ENCODE measurements at regions not wholly inside any gene's neighbourhood (a gene's known extent, or its start where the extent isn't known, plus 50 kb on each side); places are given as distances from the start of the nearest gene placed in this dataset.
"Not testable (repeated sequence)": the region's sequence is repeated elsewhere in the genome, so short reads cannot be mapped to it uniquely, and the experiment has no call there.

DNA sequence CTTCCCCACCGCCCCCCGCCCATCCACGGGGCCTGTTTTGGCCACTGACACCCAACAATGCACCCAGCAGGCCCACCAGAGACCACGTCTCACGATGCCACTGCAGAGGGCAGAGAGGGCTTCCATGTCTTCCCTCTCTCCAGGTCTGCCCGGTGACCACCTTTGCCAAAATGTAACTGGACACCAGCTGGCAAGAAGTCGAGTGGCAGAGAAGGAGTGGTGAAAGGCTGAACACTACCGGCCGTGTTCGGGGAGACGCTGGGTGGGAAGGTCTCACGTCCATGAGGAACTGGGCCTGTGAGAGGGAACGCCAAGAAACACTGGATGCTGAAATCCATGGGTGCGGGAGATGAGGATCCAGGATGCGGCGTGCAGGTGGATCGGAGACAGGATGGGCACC is 308.2 kb downstream of the ADGRD1 start:
- Mint-ChIP-seq H3K27me3 (peaks cover 15% of the 10 kb centered on the region), H3K9me3 (peaks cover 5% of the 10 kb centered on the region), H3K27ac (no peak overlapping the region), H3K4me3 (no peak overlapping the region), H3K36me3 (no peaks in the 10 kb centered on the region), H3K4me1 (no peaks in the 10 kb centered on the region)
- ATAC-seq (ENCODE audit: low read depth) (no peak), DNase-seq (ENCODE audit: low spot score in 2 of 2) (no peak)

DNA sequence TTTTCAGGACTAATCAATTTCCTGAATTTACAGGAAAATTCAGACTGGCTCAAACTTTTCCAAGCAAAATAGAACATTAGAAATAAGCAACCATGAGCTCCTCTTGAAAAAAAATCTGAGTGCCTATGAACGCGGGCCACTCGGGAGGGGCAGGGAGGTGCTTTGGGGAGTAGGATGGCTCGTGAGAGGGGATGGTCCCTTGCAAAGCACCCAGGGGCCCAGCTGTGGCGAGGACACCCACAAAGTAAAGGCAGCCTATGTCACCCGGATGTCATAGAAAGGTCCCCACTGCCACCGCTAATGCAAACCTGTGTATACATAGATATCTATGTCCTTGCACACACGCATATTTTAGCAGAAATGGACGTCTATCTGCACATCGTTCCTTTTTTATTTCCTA is 309.9 kb downstream of the ADGRD1 start:
- no peaks in the 10 kb centered on the region for H3K4me1 Mint-ChIP-seq
- H3K27me3 Mint-ChIP-seq: peaks cover 12% of the 10 kb centered on the region
- H3K4me3 Mint-ChIP-seq: no peak overlapping the region
- ATAC-seq (ENCODE audit: low read depth) (no peak), DNase-seq (ENCODE audit: low spot score in 2 of 2) (no peak)
- no peaks in the 10 kb centered on the region for H3K36me3 Mint-ChIP-seq
- peaks cover 5% of the 10 kb centered on the region for H3K9me3 Mint-ChIP-seq
- H3K27ac Mint-ChIP-seq: no peak overlapping the region

DNA sequence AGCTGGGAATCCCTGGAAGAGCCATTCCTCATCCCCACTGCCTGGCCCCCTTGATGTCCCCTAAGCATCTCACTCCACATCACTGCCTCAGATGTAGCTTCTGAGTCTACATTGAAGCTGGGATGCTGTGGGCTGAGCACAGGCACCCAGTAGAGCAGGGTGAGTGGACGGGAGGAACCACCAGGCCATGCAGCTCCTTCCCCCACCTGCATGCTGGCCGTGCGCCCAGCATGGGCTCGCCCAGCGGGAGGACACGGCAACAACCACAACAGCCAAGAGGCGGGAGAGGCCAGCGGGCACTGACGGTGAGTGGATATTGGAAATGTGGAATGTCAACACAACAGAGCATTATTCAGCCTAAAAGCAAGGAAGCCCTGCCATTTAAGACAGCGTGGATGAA is 310.9 kb downstream of the ADGRD1 start:
- ATAC-seq (ENCODE audit: low read depth): no peak
- Mint-ChIP-seq H3K4me3 (no peak overlapping the region), H3K9me3 (no peaks in the 10 kb centered on the region), H3K4me1 (no peaks in the 10 kb centered on the region), H3K27ac (no peak overlapping the region), H3K27me3 (peaks cover 3% of the 10 kb centered on the region), H3K36me3 (no peaks in the 10 kb centered on the region)
- no peak for DNase-seq (ENCODE audit: low spot score in 2 of 2)

DNA sequence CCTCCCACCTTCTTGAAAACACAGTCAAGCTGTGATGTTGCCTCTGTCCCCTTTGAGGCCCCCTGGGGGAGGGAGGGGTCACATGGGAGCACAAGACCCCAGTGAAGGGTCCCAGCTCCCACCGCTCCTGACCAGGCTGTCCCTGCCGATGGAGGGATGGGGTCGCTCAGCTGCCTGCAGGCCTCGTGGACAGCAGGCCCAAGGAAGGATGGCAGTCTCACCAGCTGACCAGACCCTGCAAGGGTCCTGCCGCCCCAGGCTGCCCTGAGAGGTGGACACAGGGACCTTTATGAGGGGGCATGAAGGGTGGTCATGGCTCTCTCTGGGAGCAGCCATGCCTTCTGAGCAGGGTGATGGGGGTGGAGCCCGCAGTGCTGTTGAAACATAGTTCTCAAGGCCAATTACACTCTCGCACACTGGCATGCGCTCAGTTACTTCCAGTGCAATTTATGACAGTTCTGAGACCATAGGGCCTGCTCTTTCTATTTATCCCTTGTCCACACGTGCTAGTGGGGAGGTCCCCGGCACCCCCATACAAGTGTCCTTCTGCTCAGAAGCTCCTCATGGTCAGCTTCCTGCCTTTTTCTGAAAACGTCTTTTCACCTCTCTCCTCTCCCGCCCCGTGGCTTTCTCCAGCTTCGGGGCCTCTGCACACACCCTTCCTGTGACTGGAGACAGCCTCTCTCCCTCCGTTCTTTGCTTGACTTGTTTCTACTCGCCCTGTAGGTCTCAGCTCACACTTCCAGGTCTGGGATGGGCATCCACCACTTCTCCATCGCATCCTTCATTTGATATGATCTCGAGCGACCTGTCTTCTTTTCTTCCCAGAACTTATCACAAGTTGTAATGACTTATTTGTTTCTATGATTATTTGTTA is 313.1 kb downstream of the ADGRD1 start:
- H3K4me3 Mint-ChIP-seq: no peak overlapping the region

DNA sequence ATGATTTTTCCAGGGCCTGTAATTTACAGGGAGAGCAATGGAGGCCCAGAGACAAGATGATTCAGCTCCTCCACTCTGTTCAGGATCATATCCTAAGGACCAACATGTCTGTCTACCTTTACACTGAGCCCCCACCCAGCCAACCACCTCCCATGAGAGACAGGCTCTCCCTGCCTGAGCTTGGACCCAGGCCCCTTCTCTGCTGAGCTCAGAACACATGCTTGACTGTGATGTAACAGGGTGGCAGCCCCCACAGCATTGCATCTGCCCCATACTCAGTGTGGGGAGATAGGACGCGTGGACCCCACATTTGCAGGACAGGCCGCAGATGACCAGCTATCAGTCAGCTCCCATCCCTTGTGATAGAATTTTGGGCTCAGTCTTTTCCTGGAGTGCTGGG is 313.9 kb downstream of the ADGRD1 start:
- no peaks in the 10 kb centered on the region for H3K9me3 Mint-ChIP-seq
- H3K4me3 Mint-ChIP-seq: no peak overlapping the region
- H3K27ac Mint-ChIP-seq: no peak overlapping the region
- H3K36me3 Mint-ChIP-seq: no peaks in the 10 kb centered on the region
- ATAC-seq (ENCODE audit: low read depth) (no peak), DNase-seq (ENCODE audit: low spot score in 2 of 2) (no peak)
- H3K4me1 Mint-ChIP-seq: no peaks in the 10 kb centered on the region
- no peaks in the 10 kb centered on the region for H3K27me3 Mint-ChIP-seq

More for the DNA sequence above, 313.1 kb downstream of the ADGRD1 start:
- DNase-seq (ENCODE audit: low spot score in 2 of 2) (no peak), ATAC-seq (ENCODE audit: low read depth) (no peak)
- H3K27me3 Mint-ChIP-seq: no peaks in the 10 kb centered on the region
- no peaks in the 10 kb centered on the region for H3K9me3 Mint-ChIP-seq
- H3K27ac Mint-ChIP-seq: no peak overlapping the region
- no peaks in the 10 kb centered on the region for H3K36me3 Mint-ChIP-seq
- no peaks in the 10 kb centered on the region for H3K4me1 Mint-ChIP-seq

DNA sequence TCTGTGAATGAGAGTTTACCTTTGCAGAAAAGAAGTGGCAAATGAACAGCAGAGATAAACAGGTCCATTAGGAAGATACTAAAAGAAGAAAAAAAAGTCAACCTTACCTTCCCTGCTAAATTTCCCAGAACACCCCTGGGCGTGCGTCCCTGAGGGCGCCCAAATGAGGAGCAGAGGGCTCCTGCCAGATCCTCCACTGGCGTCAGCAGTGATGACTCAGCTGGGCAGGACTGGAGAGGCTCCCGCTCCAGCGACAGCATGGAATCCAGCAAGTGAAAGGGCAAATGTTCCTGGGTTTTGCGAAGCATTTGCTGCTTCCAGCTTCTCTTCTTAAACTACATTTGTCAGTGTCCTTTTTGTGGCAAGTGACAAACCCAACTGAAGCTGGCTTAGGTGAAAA is 314.4 kb downstream of the ADGRD1 start:
- not testable (repeated sequence) for H3K4me1 Mint-ChIP-seq; H3K9me3 Mint-ChIP-seq; H3K36me3 Mint-ChIP-seq; H3K27me3 Mint-ChIP-seq; DNase-seq (ENCODE audit: low spot score in 2 of 2); H3K4me3 Mint-ChIP-seq; H3K27ac Mint-ChIP-seq; ATAC-seq (ENCODE audit: low read depth)

DNA sequence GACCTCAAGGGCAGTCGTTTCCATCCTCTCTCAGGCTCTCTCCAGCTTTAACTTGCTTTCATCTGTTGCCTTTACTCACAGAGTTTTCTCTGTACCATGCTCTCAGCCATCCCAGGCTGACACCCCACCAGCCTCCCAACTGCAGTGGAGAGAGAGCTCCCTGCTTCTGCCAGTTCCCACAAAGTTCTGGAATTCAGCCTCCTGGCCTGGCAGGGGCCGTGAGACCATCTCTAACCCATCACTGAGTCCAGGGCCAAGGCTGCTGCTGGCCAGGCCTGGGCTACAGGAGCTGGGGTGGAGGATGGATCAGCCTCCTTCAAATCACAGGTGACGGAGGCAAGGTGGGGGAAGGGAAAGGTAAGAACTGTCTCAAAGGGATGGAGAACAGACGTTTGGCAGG is 314.9 kb downstream of the ADGRD1 start:
- H3K4me3 Mint-ChIP-seq, H3K36me3 Mint-ChIP-seq, H3K4me1 Mint-ChIP-seq: not testable (repeated sequence)

DNA sequence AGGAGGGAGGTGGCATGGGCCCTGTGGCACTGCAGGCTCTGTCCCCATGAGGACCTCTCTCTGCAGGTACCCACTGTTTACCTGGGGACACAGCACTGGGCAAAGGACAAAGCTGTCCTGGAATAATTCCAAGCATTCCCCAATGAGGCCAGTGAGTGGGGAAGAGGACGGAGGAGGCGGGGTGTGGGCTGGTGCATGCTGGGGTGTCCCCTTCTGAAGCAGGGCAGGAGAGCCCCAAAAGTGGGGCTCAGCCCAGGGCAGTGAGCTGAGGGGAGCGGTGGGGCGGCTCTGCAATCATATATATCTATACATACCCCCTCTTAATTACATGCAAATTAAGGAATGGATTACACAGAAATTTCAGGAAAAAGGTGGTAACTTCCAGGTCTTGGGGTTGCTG is 315.8 kb downstream of the ADGRD1 start:
- DNase-seq (ENCODE audit: low spot score in 2 of 2) (no peak), ATAC-seq (ENCODE audit: low read depth) (no peak)
- H3K27ac Mint-ChIP-seq: no peak overlapping the region
- H3K4me3 Mint-ChIP-seq: no peak overlapping the region
- no peaks in the 10 kb centered on the region for H3K36me3 Mint-ChIP-seq
- H3K4me1 Mint-ChIP-seq: no peaks in the 10 kb centered on the region
- H3K27me3 Mint-ChIP-seq: peaks cover 1% of the 10 kb centered on the region
- H3K9me3 Mint-ChIP-seq: no peaks in the 10 kb centered on the region

More for the DNA sequence above, 314.9 kb downstream of the ADGRD1 start:
- not testable (repeated sequence) for ATAC-seq (ENCODE audit: low read depth); H3K27ac Mint-ChIP-seq; DNase-seq (ENCODE audit: low spot score in 2 of 2); H3K27me3 Mint-ChIP-seq; H3K9me3 Mint-ChIP-seq

DNA sequence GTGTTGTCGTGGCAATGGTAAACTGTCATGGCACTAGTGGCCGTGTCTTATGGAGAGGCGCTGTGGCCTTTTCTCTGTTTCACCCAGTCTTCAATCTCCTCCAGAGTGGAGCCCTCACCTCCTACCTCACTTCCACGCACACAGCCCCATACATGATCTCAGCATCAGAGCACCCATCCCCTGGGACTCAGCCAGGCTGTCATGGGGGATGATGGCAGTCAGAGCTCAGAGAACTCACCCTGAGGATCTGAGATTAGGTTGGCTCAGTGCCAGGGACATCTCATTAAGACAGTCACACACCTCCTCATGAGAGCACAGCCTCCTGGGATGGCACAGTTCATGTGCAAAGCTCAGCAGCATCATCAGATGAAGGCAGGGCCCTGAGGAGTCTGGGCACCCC is 316.3 kb downstream of the ADGRD1 start:
- H3K9me3 Mint-ChIP-seq; ATAC-seq (ENCODE audit: low read depth); H3K27ac Mint-ChIP-seq; DNase-seq (ENCODE audit: low spot score in 2 of 2); H3K4me1 Mint-ChIP-seq; H3K27me3 Mint-ChIP-seq; H3K4me3 Mint-ChIP-seq; H3K36me3 Mint-ChIP-seq: not testable (repeated sequence)

DNA sequence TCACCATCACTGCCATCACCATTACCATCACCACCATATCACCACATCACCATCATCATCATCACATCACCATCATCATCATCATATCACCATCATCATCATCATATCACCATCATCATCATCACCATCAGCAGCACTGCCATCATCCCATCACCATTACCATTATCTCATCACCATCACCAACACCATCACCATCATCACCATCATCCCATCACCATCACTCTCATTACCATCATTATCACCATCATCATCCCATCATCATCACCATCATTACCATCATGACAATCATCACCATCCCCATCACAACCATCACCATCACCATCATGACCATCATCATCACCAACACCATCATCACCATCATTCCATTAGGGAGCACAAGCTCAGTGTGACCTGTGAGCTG is 318.0 kb downstream of the ADGRD1 start:
- Mint-ChIP-seq H3K36me3 (no peaks in the 10 kb centered on the region), H3K4me3 (no peak overlapping the region), H3K4me1 (no peaks in the 10 kb centered on the region), H3K27me3 (peaks cover 1% of the 10 kb centered on the region), H3K27ac (no peak overlapping the region), H3K9me3 (no peaks in the 10 kb centered on the region)
- ATAC-seq (ENCODE audit: low read depth) (no peak), DNase-seq (ENCODE audit: low spot score in 2 of 2) (no peak)

DNA sequence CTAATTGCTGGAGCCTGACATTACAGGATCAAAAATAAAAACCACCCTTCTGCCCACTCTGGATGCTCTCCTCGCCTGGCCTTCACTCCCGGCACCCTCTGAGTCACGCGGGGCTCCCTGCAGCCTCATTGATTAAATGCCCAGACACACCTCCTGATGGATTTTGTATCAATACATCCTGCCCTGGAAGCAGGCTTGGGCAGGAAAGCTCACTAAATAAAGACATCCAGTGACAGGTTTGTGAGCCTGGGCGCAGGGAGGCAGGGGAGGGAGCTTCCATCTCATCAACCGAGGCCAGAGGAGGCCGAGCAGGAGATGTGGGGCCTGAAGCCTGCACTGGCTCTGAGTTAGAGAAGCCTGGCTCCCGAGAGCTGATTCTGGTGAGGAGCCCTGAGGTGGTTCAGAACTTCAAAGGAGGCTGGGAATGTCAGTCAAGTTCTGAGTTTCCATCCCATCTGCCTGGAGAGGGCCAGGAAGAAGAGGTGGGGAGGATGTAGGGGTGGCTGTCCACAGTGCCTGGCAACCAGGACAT is 318.6 kb downstream of the ADGRD1 start:
- H3K36me3 Mint-ChIP-seq; DNase-seq (ENCODE audit: low spot score in 2 of 2); H3K9me3 Mint-ChIP-seq; H3K4me3 Mint-ChIP-seq; H3K4me1 Mint-ChIP-seq; H3K27ac Mint-ChIP-seq; H3K27me3 Mint-ChIP-seq; ATAC-seq (ENCODE audit: low read depth): not testable (repeated sequence)

DNA sequence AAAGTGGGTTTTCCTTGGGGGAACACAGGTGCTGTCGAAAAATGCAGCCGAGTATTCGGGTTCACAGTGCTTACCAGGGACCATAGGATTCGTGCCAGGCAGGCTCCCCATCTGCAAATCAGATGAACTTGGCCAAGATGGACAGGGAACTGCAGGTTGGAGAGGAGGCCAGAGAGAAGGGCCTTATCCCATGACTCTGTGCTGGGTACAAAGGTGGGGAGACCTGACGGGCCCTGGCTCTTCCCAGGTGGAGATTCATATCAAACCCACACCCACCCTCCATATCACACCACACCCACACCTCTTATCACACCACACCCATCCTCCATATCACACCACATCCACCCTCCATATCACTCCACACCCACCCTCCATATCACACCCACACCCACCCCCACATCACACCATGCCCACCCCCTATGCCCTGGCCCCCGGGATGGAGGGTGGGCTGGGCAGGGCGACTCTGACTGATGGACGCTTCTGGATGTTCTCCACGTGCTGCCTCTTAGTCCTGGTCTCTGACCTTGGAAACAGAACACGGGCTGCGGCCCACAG is 319.7 kb downstream of the ADGRD1 start:
- Mint-ChIP-seq H3K36me3 (no peaks in the 10 kb centered on the region), H3K27me3 (peaks cover 1% of the 10 kb centered on the region), H3K27ac (no peak overlapping the region), H3K9me3 (no peaks in the 10 kb centered on the region), H3K4me1 (no peaks in the 10 kb centered on the region), H3K4me3 (no peak overlapping the region)
- DNase-seq (ENCODE audit: low spot score in 2 of 2): no peak
- ATAC-seq (ENCODE audit: low read depth): no peak

DNA sequence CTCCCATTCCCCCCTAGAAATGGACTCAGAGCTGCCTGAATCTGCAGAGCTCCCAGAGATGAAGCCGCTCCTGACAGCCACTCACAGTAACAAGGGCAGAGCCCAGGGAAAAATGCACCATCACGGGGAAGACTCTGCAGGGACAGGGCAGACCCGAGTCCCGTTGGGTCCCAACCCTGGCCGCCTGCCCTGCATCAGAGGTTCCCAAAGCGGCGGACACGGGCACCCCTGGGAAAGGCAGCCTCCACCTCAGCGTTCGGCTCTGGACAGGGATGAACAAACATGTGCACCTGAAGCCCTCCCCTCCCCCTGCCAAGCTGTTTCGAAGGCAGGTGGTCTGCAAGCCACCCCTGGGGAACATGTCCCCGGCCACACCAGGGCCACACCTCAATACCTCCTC is 320.4 kb downstream of the ADGRD1 start:
- Mint-ChIP-seq H3K36me3 (no peaks in the 10 kb centered on the region), H3K27ac (no peak overlapping the region), H3K27me3 (peaks cover 1% of the 10 kb centered on the region), H3K9me3 (no peaks in the 10 kb centered on the region), H3K4me1 (no peaks in the 10 kb centered on the region), H3K4me3 (no peak overlapping the region)
- no peak for DNase-seq (ENCODE audit: low spot score in 2 of 2)
- ATAC-seq (ENCODE audit: low read depth): no peak

DNA sequence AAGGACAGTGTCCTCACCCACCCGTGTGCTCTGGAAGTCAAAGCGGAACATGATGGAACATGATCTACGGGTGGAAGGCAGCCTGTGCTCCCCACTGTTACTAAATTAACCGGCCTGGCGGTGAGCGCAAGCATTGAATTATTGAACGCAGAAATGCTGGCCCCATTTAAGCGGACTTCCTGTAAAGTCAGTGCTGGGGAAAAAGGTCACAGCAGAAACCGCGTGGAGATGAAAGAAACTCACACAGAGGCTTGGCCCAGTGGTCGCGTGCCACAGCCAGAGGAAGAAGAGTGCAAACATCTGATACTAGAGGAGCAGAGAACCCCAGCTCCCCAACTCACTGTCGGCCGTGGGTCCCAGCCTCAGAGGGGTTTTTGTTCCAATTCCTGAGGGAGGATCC is 321.2 kb downstream of the ADGRD1 start:
- Mint-ChIP-seq H3K9me3 (no peaks in the 10 kb centered on the region), H3K4me1 (no peaks in the 10 kb centered on the region), H3K27me3 (peaks cover 1% of the 10 kb centered on the region), H3K36me3 (no peaks in the 10 kb centered on the region), H3K27ac (no peak overlapping the region), H3K4me3 (no peak overlapping the region)
- ATAC-seq (ENCODE audit: low read depth) (no peak), DNase-seq (ENCODE audit: low spot score in 2 of 2) (no peak)

DNA sequence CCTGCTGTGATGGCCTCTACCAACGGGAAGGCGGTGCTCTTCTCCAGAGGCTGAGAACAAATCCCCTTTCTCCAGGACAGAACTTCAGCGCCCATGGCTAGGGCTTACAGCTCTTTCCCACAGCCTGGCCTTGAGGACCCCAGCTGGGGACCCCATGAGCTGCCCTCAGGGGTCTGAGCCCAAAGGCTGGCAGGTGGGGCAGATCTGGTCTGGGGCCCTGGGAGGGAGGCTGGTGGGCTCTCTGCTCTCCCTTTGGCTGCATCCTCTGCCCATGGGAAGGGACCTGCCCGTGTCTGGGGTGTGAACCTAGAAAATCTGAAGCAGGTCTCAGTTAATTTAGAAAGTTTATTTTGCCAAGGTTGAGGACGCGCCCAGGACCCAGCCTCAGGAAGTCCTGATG is 322.1 kb downstream of the ADGRD1 start:
- Mint-ChIP-seq H3K4me3 (no peak overlapping the region), H3K27ac (no peak overlapping the region), H3K9me3 (no peaks in the 10 kb centered on the region), H3K27me3 (peaks cover 1% of the 10 kb centered on the region), H3K4me1 (no peaks in the 10 kb centered on the region), H3K36me3 (no peaks in the 10 kb centered on the region)
- ATAC-seq (ENCODE audit: low read depth) (no peak), DNase-seq (ENCODE audit: low spot score in 2 of 2) (no peak)
